Activated naive CD8-positive, alpha-beta T cell treated with anti-CD3 and anti-CD28 coated beads, Interleukin-2, amount 50 U/mL, for 24 hours (primary cell): ENCODE measurements at regions not wholly inside any gene's neighbourhood (a gene's known extent, or its start where the extent isn't known, plus 50 kb on each side); places are given as distances from the start of the nearest gene placed in this dataset.

Source experiments
- ATAC-seq: fragments of 150-1000 bp; cut with Tn5 transposase; one replicate; pipeline ENCODE4 v1.10.0; 2021
- DNase-seq: peaks from one replicate; pipeline ENCODE4 v3.0.0; 2021
- H3K27ac Mint-ChIP-seq: one replicate; pipeline ENCODE4 v1.8.0; 2021; ENCODE audit warnings: mild to moderate bottlenecking, mixed read lengths
- H3K27me3 Mint-ChIP-seq: one replicate; pipeline ENCODE4 v1.8.0; 2021; ENCODE audit warnings: mixed read lengths
- H3K36me3 Mint-ChIP-seq: one replicate; pipeline ENCODE4 v1.8.0; 2021; ENCODE audit warnings: low read depth, mixed read lengths
- H3K4me1 Mint-ChIP-seq: one replicate; pipeline ENCODE4 v1.8.0; 2021; ENCODE audit warnings: mixed read lengths
- H3K4me3 Mint-ChIP-seq: one replicate; pipeline ENCODE4 v1.8.0; 2021; ENCODE audit warnings: mild to moderate bottlenecking, moderate library complexity, mixed read lengths
- H3K9me3 Mint-ChIP-seq: one replicate; pipeline ENCODE4 v1.8.0; 2021; ENCODE audit warnings: mixed read lengths

DNA sequence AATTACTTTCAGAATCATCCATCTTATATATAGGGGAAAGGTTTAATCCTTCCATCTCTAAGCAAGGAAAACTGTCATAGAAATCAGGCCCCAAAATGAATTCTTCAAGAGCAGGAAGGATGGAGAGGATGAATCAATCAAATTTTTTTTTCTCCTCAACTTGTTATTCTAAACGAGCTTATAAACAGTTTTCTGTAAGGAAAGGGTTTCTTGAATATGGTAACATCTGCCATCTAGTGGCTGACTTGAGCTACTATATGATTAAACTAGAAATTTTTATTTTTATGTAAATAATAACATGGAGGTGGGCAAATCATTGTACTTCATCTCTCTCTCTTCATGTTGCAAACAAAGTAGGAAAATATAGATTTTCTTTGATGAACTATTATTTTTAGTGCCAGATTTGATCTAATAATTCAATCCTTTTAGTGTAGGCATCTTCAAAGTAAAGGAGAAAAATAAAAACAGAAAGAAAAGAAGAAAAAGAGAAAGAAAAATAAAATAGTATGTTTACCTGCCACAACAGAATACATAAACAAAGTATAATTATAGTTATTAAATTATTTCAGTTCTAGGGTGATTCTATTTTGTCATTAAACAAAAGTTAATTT, 146.6 kb downstream of the SERPINI1 start:
- no peak overlapping the region for H3K27ac Mint-ChIP-seq
- H3K27me3 Mint-ChIP-seq = peaks cover 10% of the 10 kb centered on the region
- no peak overlapping the region for H3K4me3 Mint-ChIP-seq
- ATAC-seq = peak; percentile 49
- no peaks in the 10 kb centered on the region for H3K36me3 Mint-ChIP-seq
- no peaks in the 10 kb centered on the region for H3K9me3 Mint-ChIP-seq
- no peak for DNase-seq
- peaks cover 4% of the 10 kb centered on the region for H3K4me1 Mint-ChIP-seq

DNA sequence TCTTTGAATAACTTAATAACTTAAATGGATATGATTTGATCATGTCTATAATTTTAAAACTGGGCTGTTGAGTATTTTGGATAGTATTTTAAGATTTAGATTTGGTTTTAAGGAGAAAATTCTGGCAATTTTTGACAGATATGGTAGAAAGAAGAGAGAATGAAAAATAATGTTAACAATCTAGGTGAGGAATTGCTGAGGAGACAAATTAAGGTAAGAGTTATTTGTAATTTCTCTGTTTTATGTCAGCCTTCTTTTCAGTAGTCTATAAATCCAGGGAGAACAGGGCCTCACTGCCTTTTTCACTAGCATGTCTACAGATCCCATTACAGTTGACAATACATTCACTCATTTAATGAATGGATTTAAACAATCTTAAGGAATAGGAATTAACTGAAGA, 144.7 kb downstream of the SERPINI1 start:
- Mint-ChIP-seq H3K4me3 (no peak overlapping the region), H3K27ac (no peak overlapping the region), H3K36me3 (no peaks in the 10 kb centered on the region), H3K27me3 (peaks cover 8% of the 10 kb centered on the region), H3K9me3 (no peaks in the 10 kb centered on the region), H3K4me1 (peaks cover 4% of the 10 kb centered on the region)
- ATAC-seq (no peak), DNase-seq (no peak)

GRCh38 chr3:167876620-167877281, 141.2 kb downstream of the SERPINI1 start:
- Mint-ChIP-seq H3K4me3 (no peak overlapping the region), H3K4me1 (peaks cover under 1% of the 10 kb centered on the region)

More at GRCh38 chr3:167876620-167877281, 141.2 kb downstream of the SERPINI1 start:
- no peaks in the 10 kb centered on the region for H3K36me3 Mint-ChIP-seq
- H3K27me3 Mint-ChIP-seq = no peaks in the 10 kb centered on the region
- DNase-seq = no peak
- no peak overlapping the region for H3K27ac Mint-ChIP-seq
- no peak for ATAC-seq
- no peaks in the 10 kb centered on the region for H3K9me3 Mint-ChIP-seq
